Hepatocyte (in vitro differentiated cells): ENCODE measurements at regions not wholly inside any gene's neighbourhood (a gene's known extent, or its start where the extent isn't known, plus 50 kb on each side); places are given as distances from the start of the nearest gene placed in this dataset.

Experiments
- CTCF ChIP-seq: fragments of 200-600 bp; sonication (generic); IDR thresholded peaks from 2 replicates; pipeline ENCODE4 v1.5.1; 2016; ENCODE audit warnings: antibody characterized with exemption, mild to moderate bottlenecking; ENCODE audit not compliant: poor library complexity
- EZH2 ChIP-seq: fragments of 200-600 bp; sonication (generic); IDR thresholded peaks from 2 replicates; pipeline ENCODE4 v1.6.1; 2016; ENCODE audit warnings: antibody characterized with exemption, mild to moderate bottlenecking, borderline replicate concordance
- EZH2phosphoT487 ChIP-seq: fragments of 200-600 bp; sonication (generic); IDR thresholded peaks from one replicate; pipeline ENCODE4 v1.6.1; 2018; ENCODE audit warnings: antibody characterized with exemption, mild to moderate bottlenecking, low read depth, moderate library complexity; ENCODE audit not compliant: unreplicated experiment, severe bottlenecking

DNA sequence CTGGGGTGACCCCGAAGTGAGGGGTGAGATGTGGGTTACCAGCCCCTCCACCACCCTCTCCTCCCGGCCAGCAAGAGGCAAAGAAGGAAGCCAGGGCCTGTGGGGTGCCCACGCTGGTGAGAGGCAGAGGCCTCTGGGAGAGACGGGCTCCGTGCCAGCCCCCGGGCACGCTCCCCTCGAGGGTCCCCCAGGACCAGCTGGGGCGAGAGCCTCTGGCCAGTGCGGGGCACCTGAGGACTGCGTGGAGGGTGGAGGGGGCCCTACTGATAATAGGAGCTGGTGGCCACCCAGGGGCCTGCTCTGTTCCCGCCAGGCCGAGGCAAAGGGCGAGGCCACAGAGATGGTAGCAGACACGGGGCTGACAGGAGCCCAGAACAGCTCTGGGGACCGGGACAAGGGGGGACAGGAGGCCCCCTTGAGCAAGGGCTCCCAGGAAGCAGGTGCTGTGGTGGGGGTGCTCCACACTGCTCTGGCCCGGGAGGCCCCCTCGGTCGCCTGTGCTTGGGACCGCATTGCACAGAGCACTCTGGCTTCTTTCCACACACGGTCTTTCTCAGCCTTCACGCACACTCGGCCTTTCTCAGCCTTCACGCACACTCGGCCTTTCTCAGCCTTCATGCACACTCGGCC, 226.9 kb downstream of the TTLL2 start:
- TF ChIP-seq EZH2phosphoT487 (no peak), CTCF (no peak), EZH2 (no peak)
